Endothelial cell of hepatic sinusoid (primary cell): ENCODE measurements at regions not wholly inside any gene's neighbourhood (a gene's known extent, or its start where the extent isn't known, plus 50 kb on each side); places are given as distances from the start of the nearest gene placed in this dataset.

Experiments
- in situ Hi-C: cut with HindIII; loops from 2 replicates; pipeline ENCODE4 v1.10.0; 2017; ENCODE audit warnings: low sequenced_read_pairs

DNA sequence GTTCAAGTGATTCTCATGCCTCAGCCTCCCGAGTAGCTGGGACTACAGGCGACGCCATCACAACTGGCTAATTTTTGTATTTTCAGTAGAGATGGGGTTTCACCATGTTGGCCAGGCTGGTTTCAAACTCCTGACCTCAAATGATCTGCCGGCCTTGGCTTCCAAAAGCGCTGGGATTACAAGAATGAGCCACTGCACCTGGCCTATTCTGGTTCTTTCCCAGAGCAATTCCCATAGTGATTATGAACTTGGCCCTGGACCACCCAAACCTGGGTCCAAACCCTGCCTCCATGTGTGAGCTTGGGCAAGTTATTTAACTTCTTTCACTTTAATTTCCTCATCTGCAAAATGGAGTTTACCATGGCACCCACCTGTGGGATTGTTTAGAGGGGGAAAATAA, 61.5 kb upstream of the HEPHL1 start:
- in situ Hi-C loops: no loop called here

DNA sequence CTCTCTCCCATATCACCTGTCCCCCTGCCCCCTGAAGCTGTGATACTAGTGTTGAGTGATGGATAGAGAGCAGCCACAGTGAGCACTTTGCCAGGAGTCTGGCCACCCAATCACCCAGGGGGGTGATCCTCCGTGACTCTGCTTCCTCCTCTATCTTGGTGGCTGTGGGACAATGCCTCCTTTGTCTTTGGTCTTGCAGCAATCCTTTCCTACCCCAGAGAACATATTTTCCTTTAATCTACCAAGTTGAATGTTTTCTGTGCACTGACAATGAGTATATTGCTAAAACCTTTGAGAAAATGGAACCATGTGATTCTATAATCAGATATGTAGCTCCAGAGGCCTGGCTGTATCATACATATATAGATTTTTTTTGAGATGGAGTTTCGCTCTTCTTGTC, 58.1 kb upstream of the HEPHL1 start:
- in situ Hi-C loops: no loop called here

DNA sequence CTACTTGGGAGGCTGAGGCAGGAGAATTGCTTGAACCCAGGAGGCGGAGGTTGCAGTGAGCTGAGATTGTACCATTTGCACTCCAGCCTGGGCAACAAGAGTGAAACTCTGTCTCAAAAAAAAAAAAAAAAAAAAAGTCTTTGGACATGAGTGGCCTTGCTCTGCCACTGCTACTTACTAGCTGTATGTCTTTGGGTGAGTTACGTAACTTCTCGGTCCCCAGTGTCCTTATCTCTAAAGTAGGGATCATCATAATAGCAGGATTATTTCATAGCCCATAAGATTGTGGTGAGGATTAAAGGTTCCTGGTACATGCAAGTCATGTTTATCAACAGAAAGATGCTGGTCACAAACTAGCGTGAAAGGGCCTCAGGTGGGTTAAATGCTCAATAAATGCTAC, 53.9 kb upstream of the HEPHL1 start:
- in situ Hi-C loops: no loop called here

DNA sequence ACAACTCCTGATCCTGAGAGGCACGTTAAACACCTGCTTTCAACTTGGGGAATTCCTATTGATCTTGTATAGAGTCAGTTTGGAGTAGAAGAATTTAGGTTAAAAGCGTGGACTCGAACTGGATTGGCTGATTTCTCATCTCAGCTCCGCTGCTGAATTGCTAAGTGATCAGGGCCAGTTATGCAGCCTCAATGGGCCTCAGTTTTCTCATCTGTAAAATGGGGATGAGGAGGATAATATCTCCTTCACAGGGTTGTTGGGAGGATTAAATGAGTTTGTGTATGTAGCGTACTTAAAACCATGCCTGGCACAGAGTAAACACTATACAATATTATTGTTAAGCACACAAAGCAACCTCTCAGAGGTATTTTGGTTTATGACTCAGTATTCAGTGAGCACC, 53.2 kb upstream of the HEPHL1 start:
- in situ Hi-C loops: no loop called here

DNA sequence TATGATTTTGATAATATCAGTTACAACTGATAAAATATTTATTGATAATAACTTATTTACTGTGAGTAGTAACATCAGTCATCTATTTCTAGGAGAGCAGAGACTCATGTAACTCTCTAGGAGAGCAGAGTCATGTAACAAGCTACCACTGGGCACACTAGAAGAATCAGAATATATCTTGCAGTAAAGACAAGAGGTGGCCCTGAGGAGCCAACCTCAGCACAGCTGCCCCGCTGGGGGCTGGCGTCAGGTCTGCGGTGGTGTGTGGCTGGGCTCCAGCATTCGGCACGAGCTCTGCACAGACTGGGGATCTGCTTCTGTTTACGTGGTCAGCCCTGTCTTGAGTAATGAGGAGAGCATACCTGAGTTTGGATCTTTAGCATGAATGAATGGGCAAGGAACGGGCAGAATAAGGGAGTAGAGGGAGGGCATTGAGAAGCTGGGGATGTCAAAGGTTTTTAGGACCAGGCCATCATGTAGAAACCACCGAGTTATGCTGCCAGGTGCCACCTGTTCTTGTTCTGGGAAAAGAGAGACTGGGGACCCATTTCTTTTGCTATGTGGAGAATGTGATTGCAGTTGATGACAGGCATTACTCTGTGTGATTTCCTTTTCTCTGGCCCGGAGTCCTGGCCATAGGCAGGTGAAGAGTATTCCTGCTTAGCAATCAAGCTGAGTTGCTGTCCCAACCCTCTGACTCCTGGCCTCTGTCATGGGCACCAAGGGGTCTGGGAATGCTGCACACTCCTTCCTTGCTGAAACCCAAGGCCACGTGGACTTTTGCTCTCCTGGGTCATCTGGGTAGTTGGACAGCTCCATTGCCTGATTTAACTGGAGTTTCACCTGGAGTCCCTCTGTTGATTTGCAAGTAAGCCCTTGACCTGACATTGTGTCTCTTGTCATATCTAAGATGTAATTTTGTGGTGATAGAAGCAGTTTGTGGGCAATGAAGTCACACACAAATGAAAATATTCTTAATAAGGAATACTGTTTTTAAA, 50.9 kb upstream of the HEPHL1 start:
- in situ Hi-C loops: no loop called here
